ENCODE measurements at regions not wholly inside any gene's neighbourhood (a gene's known extent, or its start where the extent isn't known, plus 50 kb on each side); places are given as distances from the start of the nearest gene placed in this dataset.

- TF ChIP-seq CTCF (IDR thresholded peaks at IDR 0.05; ENCODE audit: insufficient read depth, low read length): no peak
- DNase-seq (ENCODE audit: low read depth): no peak
- H3K4me3 ChIP-seq (ENCODE audit: low read depth, low read length): no peak overlapping the region
Observed at GRCh38 chr20:11687546-11688292, 230.0 kb upstream of the BTBD3 start.

- TF ChIP-seq CTCF (IDR thresholded peaks at IDR 0.05; ENCODE audit: insufficient read depth, low read length): no peak
- H3K4me3 ChIP-seq (ENCODE audit: low read depth, low read length): no peak overlapping the region
- DNase-seq (ENCODE audit: low read depth): no peak
Observed at GRCh38 chr20:11689262-11689661, 228.4 kb upstream of the BTBD3 start.

- no peak for TF ChIP-seq CTCF (IDR thresholded peaks at IDR 0.05; ENCODE audit: insufficient read depth, low read length)
- no peak for DNase-seq (ENCODE audit: low read depth)
- no peak overlapping the region for H3K4me3 ChIP-seq (ENCODE audit: low read depth, low read length)
Observed at GRCh38 chr20:11691766-11692165, 225.9 kb upstream of the BTBD3 start.

- DNase-seq (ENCODE audit: low read depth): no peak
- H3K4me3 ChIP-seq (ENCODE audit: low read depth, low read length): no peak overlapping the region
- no peak for TF ChIP-seq CTCF (IDR thresholded peaks at IDR 0.05; ENCODE audit: insufficient read depth, low read length)
Observed at GRCh38 chr20:11692567-11692966, 225.1 kb upstream of the BTBD3 start.

GRCh38 chr20:11694467-11694866 lies 223.2 kb upstream of the BTBD3 start:
- H3K4me3 ChIP-seq (ENCODE audit: low read depth, low read length): no peak overlapping the region
- no peak for DNase-seq (ENCODE audit: low read depth)
- no peak for TF ChIP-seq CTCF (IDR thresholded peaks at IDR 0.05; ENCODE audit: insufficient read depth, low read length)

GRCh38 chr20:11697055-11697454 lies 220.6 kb upstream of the BTBD3 start:
- no peak overlapping the region for H3K4me3 ChIP-seq (ENCODE audit: low read depth, low read length)
- DNase-seq (ENCODE audit: low read depth): no peak
- no peak for TF ChIP-seq CTCF (IDR thresholded peaks at IDR 0.05; ENCODE audit: insufficient read depth, low read length)

GRCh38 chr20:11697646-11698045 lies 220.0 kb upstream of the BTBD3 start:
- no peak for TF ChIP-seq CTCF (IDR thresholded peaks at IDR 0.05; ENCODE audit: insufficient read depth, low read length)
- H3K4me3 ChIP-seq (ENCODE audit: low read depth, low read length): no peak overlapping the region
- no peak for DNase-seq (ENCODE audit: low read depth)

All from fibroblast of the aortic adventitia (primary cell).